Stomach smooth muscle (tissue), 2 donors: ENCODE measurements at regions not wholly inside any gene's neighbourhood (a gene's known extent, or its start where the extent isn't known, plus 50 kb on each side); places are given as distances from the start of the nearest gene placed in this dataset.

Experiments
- H3K27ac ChIP-seq: one replicate; pipeline ENCODE4 v1.7.0; 2013; ENCODE audit warnings: mild to moderate bottlenecking, low read length, inconsistent platforms
- H3K27me3 ChIP-seq, 2 donors: one replicate each; pipeline ENCODE4 v1.7.0; 2013; ENCODE audit warnings: low read length in 2 of 2; ENCODE audit not compliant: insufficient read depth in 2 of 2, control insufficient read depth in 1 of 2
- H3K36me3 ChIP-seq, 2 donors: one replicate each; pipeline ENCODE4 v1.7.0; 2013; ENCODE audit warnings: low read length in 2 of 2; ENCODE audit not compliant: control insufficient read depth in 2 of 2, insufficient read depth in 2 of 2
- H3K4me1 ChIP-seq: one replicate; pipeline ENCODE4 v1.7.0; 2013; ENCODE audit warnings: low read length; ENCODE audit not compliant: control insufficient read depth, insufficient read depth
- H3K4me3 ChIP-seq, 2 donors: one replicate each; pipeline ENCODE4 v1.7.0; 2013; ENCODE audit warnings: low read length in 2 of 2
- H3K9ac ChIP-seq, 2 donors: one replicate each; pipeline ENCODE4 v1.7.0; 2013; ENCODE audit warnings: low read length in 2 of 2, mild to moderate bottlenecking in 1 of 2
- H3K9me3 ChIP-seq, 2 donors: one replicate each; pipeline ENCODE4 v1.7.0; 2013; ENCODE audit warnings: low read length in 2 of 2; ENCODE audit not compliant: control insufficient read depth in 2 of 2
- donor health status: healthy.
- donor health status: Pancreatic carcinoma.

DNA sequence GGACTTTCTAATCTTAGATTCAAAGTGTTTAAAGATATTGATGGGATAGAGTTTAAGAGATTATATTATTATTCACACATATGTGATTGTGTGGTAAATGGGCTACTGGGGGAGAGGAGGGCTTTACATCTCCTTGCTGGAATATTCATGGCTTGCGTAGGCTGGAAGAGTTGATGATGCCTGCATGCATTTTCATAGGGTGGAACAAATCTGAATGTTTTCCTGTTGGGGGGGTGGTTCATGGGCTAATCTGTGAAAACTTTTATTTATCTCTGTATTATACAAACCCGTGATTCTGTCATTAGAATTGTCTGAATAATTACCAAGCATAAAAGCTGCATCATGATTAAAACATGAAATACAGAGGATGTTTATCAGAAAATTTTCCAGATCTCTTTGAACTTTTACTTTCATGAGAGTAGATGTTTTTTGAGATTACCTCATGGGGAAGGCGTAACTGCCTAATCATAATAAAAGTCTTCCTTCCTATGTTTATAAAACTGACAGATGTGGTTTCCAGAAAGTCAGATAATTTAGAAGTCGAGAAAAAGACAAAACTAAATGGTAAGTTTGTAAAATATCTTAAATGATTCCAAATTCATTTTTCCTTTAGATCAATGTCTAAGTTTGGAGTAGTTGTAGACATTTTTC is 1185.4 kb upstream of the SEMA6A start:
- Histone ChIP-seq H3K9me3 (no peaks in the 10 kb centered on the region), H3K36me3 (no peaks in the 10 kb centered on the region), H3K27me3 (no peaks in the 10 kb centered on the region), H3K4me1 (no peaks in the 10 kb centered on the region), H3K4me3 (no peak overlapping the region), H3K9ac (no peak overlapping the region), H3K27ac (no peak overlapping the region)

DNA sequence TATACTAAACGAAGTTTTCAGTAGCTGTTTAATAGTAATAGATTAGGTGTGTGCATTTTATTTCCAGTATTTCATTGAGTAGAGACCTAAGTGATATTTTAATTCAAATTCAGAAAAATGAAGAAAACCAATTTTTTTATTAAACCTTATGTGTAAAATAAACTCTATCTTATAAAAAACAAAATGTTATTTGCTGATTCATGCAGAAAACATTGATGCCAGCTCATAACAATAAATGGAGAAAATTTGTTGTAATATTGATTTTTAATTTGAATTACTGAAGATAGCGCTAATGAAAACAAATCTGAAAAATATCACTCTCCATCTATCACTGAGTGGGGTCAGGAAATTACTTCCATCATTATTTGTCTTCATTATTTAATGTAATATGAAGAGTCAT is 1177.8 kb upstream of the SEMA6A start:
- no peak overlapping the region for H3K9ac ChIP-seq

GRCh38 chr5:117748336-117748735 is 1173.7 kb upstream of the SEMA6A start:
- Histone ChIP-seq H3K9me3 (no peaks in the 10 kb centered on the region), H3K4me3 (no peak overlapping the region), H3K9ac (no peak overlapping the region), H3K36me3 (no peaks in the 10 kb centered on the region), H3K27ac (no peak overlapping the region), H3K27me3 (no peaks in the 10 kb centered on the region), H3K4me1 (no peaks in the 10 kb centered on the region)

More for the DNA sequence above, 1177.8 kb upstream of the SEMA6A start:
- H3K27ac ChIP-seq = no peak overlapping the region
- no peaks in the 10 kb centered on the region for H3K36me3 ChIP-seq
- no peaks in the 10 kb centered on the region for H3K27me3 ChIP-seq
- H3K9me3 ChIP-seq = no peaks in the 10 kb centered on the region
- no peaks in the 10 kb centered on the region for H3K4me1 ChIP-seq
- H3K4me3 ChIP-seq = no peak overlapping the region

- Histone ChIP-seq H3K4me1 (no peaks in the 10 kb centered on the region), H3K27ac (no peak overlapping the region), H3K27me3 (no peaks in the 10 kb centered on the region), H3K4me3 (no peak overlapping the region), H3K9me3 (no peaks in the 10 kb centered on the region), H3K9ac (no peak overlapping the region), H3K36me3 (no peaks in the 10 kb centered on the region)
Measured at GRCh38 chr5:117743337-117743736, 1168.7 kb upstream of the SEMA6A start.

DNA sequence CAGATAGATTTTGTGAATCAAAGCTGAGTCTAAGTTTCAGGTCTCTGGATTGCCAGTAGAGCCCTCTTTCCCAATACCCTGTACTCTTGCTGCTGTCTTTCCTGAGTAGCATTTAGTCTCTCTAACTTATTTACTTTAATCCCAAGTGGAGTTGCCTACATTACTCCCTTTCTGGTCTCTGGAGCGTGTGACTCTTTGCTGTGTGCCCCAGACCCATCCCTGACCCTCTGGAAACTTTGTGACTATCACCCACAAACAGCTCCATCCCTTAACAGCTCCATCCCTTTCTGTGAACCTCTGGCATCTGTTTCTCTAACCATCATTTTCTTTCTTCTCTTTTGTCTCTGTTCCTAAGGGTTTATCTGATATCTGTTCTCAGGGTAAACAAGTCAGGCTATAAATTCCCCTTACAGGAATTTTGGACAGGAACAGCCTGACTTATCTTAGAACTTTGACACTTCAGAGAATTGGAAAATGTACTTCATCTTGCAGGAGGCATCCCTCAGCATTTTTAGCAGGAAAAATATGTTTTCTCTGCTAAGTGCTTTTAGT is 1167.1 kb upstream of the SEMA6A start:
- Histone ChIP-seq H3K27me3 (no peaks in the 10 kb centered on the region), H3K36me3 (no peaks in the 10 kb centered on the region), H3K27ac (no peak overlapping the region), H3K4me3 (no peak overlapping the region), H3K4me1 (no peaks in the 10 kb centered on the region), H3K9me3 (no peaks in the 10 kb centered on the region), H3K9ac (no peak overlapping the region)

GRCh38 chr5:117740268-117740667 is 1165.6 kb upstream of the SEMA6A start:
- no peaks in the 10 kb centered on the region for H3K36me3 ChIP-seq
- no peak overlapping the region for H3K27ac ChIP-seq
- no peak overlapping the region for H3K9ac ChIP-seq
- no peaks in the 10 kb centered on the region for H3K9me3 ChIP-seq
- no peaks in the 10 kb centered on the region for H3K27me3 ChIP-seq
- no peaks in the 10 kb centered on the region for H3K4me1 ChIP-seq
- no peak overlapping the region for H3K4me3 ChIP-seq

DNA sequence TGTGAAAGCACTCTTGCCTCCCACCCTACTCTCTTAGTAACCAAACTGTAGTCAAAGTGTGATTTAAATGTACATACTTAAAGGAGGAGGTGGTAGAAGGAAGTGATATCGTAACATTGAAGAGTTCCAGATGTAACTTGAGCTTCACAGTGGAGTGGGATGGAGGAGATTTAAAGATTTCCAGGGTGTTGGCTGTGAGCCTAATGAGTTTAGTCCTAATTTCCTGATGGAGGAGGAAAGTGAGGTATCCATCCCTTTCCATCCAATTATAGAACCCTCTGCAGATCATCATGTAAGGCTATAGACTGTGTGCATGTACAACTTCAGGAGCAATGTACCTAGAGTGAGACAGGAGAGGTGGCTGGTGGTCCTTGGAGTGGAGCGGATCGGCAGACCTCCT is 1163.9 kb upstream of the SEMA6A start:
- Histone ChIP-seq H3K27ac (no peak overlapping the region), H3K9ac (no peak overlapping the region), H3K4me1 (no peaks in the 10 kb centered on the region), H3K4me3 (no peak overlapping the region), H3K36me3 (no peaks in the 10 kb centered on the region), H3K27me3 (no peaks in the 10 kb centered on the region), H3K9me3 (no peaks in the 10 kb centered on the region)

DNA sequence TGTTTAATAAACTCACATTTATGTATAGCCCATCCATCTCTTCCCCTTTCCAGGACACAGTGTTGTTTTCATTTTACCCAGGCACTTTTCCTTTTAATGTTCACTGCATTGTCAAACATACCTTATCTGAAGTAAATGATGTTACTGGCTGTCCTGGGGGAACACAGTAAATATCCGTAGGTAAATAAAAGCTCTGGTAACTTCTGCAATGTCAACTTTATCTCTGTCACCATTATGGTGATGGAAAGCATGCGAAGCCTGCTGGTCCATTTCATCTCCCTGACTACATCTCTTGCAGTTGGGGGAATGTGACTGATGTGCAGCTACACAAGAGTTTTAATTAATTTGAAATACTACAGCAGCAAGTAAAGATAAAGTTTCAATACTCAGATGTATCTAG is 1162.1 kb upstream of the SEMA6A start:
- Histone ChIP-seq H3K4me1 (no peaks in the 10 kb centered on the region), H3K27me3 (no peaks in the 10 kb centered on the region), H3K27ac (no peak overlapping the region), H3K9me3 (no peaks in the 10 kb centered on the region), H3K4me3 (no peak overlapping the region), H3K36me3 (no peaks in the 10 kb centered on the region), H3K9ac (no peak overlapping the region)

DNA sequence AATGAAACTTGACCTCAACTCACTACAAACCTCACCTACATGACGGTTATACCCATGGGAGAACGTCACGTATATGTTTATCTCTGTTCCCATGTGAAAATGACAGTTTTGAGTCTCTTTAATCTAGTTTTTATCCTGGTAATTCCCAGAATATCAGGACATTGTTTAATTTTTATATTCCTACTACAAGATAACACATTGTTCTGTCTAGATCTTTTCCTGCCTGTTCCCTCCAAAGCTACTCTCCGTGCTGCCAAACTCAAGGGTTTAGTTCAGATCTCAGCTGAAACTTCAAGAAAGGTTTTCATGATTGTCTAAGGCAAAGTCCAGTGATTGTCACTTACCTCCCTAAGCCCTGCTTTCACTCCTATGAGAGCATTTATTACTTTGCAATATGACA is 1159.4 kb upstream of the SEMA6A start:
- Histone ChIP-seq H3K27ac (no peak overlapping the region), H3K4me3 (no peak overlapping the region), H3K9me3 (no peaks in the 10 kb centered on the region), H3K9ac (no peak overlapping the region), H3K4me1 (no peaks in the 10 kb centered on the region), H3K36me3 (no peaks in the 10 kb centered on the region), H3K27me3 (no peaks in the 10 kb centered on the region)

DNA sequence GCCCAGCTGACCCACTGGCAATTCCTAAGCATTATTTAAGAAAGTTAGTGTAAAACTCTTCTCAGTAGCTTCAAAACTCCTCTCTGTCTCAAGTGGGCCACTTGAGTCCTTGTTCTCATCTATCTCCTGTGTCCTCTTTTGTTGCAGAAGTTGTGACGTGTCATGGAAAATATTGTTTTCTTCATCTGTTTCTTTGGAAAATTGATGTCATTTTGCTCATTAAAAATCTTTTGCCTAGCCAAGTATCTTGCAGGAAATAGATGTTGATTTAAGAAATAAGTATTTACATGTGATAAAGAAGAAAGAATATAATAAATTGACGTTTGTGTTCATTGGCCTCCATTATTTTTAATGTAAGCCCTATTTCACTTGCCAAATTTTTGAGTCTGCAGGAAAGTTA is 1158.4 kb upstream of the SEMA6A start:
- no peak overlapping the region for H3K4me3 ChIP-seq
- H3K27me3 ChIP-seq = no peaks in the 10 kb centered on the region
- no peaks in the 10 kb centered on the region for H3K9me3 ChIP-seq
- H3K4me1 ChIP-seq = no peaks in the 10 kb centered on the region
- H3K27ac ChIP-seq = no peak overlapping the region
- H3K9ac ChIP-seq = no peak overlapping the region
- H3K36me3 ChIP-seq = no peaks in the 10 kb centered on the region

- no peaks in the 10 kb centered on the region for H3K36me3 ChIP-seq
Measured at GRCh38 chr5:117732264-117732663, 1157.6 kb upstream of the SEMA6A start.

More at GRCh38 chr5:117732264-117732663, 1157.6 kb upstream of the SEMA6A start:
- Histone ChIP-seq H3K27me3 (no peaks in the 10 kb centered on the region), H3K27ac (no peak overlapping the region), H3K4me1 (no peaks in the 10 kb centered on the region), H3K9me3 (no peaks in the 10 kb centered on the region), H3K4me3 (no peak overlapping the region), H3K9ac (no peak overlapping the region)
